ENCODE measurements at regions not wholly inside any gene's neighbourhood (a gene's known extent, or its start where the extent isn't known, plus 50 kb on each side); places are given as distances from the start of the nearest gene placed in this dataset.
"Not testable (repeated sequence)": the region's sequence is repeated elsewhere in the genome, so short reads cannot be mapped to it uniquely, and the experiment has no call there.

DNA sequence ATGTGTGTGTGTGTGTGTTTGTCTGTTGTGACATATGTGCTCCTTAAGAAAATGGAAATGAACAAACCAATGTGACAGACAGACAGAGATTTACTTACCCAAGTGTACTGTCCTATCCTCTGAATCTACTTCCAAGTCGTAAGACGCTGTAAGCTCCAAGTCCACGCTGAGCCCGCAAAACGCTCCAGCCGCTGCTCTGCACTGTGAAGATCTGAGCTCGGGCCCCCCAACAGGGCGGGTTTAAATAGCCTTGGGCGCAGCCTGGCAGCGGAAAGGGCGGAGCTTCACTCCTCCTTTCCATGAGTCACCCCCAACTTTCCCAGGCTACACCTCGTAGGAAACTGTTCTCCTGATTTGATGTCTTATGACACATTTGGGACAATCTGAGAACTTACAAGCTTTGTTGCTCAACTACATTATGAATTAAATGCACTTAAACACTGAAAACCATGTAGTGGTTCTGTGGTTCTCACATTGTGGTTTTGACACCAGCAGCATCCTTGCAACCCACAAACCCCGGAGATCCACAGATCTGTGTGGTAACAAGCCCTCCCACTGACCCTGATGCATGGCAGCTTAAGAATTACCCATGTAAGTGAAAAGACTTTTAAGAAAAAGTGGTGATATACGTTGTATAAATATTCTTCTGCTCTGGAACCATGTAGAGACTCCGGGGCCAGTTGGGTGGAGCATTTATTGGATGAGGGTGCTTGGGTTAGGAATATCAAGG lies 735.6 kb upstream of the DEFB115 start:
- not testable (repeated sequence) for H3K9me3 ChIP-seq (ENCODE audit: low read depth); H3K27ac ChIP-seq; H3K36me3 ChIP-seq; DNase-seq (ENCODE audit: low read depth in 1 of 2, low spot score in 1 of 2); H3K4me1 ChIP-seq (ENCODE audit: low read depth); H3K27me3 ChIP-seq; H3K4me3 ChIP-seq

DNA sequence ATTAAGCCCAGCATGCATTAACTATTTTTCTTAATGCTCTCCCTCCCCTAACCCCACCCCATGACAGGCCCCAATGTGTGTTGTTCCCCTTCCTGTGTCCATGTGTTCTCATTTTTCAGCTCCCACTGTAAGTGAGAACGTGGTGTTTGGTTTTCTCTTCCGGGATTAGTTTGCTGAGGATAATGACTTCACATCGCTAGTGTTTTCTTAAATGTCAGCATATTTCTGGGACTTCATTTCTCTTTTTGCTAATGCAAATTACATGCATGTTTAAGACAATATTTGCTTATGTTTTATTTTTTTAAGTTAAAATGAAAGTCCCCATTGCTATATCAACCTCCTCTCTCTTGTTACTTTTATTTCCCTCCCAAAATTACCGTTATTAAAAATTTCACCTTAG lies 733.3 kb upstream of the DEFB115 start:
- not testable (repeated sequence) for DNase-seq (ENCODE audit: low read depth in 1 of 2, low spot score in 1 of 2); H3K9me3 ChIP-seq (ENCODE audit: low read depth); H3K4me1 ChIP-seq (ENCODE audit: low read depth)

DNA sequence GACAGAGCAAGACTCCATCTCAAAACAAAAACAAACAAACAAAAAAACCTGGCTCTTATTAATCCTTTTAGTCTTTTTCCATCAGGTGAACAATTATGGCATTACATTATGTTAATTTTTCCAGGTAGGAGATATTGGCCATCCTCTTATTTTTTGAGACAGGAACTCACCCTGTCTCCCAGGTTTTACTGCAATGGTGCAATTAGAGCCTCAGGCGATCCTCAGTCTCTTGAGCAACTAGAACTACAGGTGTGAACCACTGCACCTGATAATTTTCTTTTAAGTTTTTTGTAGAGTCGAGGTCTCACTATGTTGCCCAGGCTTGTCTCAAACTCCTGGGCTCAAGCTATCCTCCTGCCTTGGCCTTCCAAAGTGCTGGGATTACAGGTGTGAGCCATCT lies 732.7 kb upstream of the DEFB115 start:
- not testable (repeated sequence) for H3K9me3 ChIP-seq (ENCODE audit: low read depth); H3K27ac ChIP-seq; H3K4me3 ChIP-seq; H3K4me1 ChIP-seq (ENCODE audit: low read depth); H3K36me3 ChIP-seq; DNase-seq (ENCODE audit: low read depth in 1 of 2, low spot score in 1 of 2); H3K27me3 ChIP-seq

More for the DNA sequence above, 733.3 kb upstream of the DEFB115 start:
- not testable (repeated sequence) for H3K27ac ChIP-seq, H3K4me3 ChIP-seq, H3K36me3 ChIP-seq, H3K27me3 ChIP-seq

DNA sequence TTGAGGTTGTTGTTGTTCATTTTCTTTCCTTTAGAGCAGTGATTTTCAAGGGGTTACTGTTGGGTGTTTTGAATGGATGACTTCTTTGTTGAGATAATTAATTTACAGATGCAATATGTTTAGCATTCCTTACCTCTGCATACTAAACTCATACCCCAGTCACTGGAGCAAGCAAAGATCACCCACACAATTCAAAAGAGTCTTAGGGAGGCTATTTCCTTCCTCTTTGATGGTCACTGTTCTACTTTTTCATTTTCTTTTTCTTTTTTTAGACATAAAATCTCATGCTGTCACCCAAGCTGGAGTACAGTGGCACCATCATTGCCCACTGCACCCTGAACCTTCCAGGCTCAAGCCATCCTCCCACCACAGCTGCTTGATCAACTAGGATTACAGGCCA lies 723.8 kb upstream of the DEFB115 start:
- not testable (repeated sequence) for H3K4me1 ChIP-seq (ENCODE audit: low read depth); H3K9me3 ChIP-seq (ENCODE audit: low read depth); DNase-seq (ENCODE audit: low read depth in 1 of 2, low spot score in 1 of 2); H3K27ac ChIP-seq; H3K36me3 ChIP-seq; H3K27me3 ChIP-seq; H3K4me3 ChIP-seq

DNA sequence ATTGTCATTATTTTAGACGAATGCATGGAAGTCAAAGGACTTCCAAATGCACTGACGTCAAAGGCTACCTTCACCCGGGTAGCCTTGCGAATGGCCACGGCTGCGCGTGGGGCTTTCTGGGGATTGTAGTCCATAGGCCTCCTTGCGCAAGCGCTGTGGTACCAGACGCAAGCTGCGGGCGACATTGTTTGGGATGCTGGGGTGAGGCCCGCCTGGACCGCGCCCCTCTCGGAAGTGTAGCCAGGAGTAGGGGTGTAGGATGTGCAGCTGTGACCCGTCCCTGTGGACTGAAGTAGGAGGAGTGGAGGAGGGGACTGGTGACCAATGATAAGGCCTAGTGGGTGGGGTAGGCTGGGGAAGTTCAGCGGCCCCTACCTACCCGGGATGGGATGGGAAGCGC lies 720.0 kb upstream of the DEFB115 start:
- H3K4me1 ChIP-seq (ENCODE audit: low read depth); H3K9me3 ChIP-seq (ENCODE audit: low read depth); H3K36me3 ChIP-seq; H3K27me3 ChIP-seq; H3K27ac ChIP-seq: not testable (repeated sequence)
- peak overlapping the region; percentile 27 for H3K4me3 ChIP-seq
- DNase-seq (ENCODE audit: low read depth in 1 of 2, low spot score in 1 of 2) = peak in 1 of 2 donors; percentile 82

DNA sequence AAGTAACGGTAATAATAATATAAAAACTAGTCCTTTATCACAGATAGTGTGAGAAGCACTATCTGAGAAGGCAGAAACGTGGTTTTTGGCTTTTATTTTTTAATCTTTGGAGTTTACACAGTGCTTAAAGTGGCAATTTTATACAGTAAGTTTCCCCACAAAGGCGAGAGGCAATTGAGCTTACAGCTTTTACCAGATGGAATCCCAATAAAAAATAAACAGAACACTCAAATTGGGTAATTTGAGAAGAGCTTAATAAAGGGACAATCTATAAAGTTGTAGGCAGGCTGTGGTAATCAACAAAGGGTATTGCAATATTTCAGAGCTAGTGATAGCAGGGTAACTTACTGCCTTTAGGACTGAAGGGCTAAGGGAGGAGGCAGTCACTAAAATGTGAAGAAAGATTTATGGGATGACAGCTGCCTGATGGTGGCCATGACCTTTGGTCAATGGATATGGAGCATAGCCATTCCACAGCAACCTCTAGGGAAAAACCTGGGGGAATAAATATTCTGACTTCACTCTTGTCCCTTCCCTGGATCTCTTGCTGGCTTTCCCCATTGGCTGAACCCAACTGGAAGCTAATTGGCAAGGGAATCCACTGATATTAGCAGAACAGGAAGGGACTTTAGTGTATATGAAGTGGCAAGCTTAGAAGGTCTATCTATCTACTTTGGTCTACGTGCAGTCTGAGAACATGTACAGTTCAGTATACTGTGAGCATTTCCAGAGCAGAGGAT lies 717.0 kb upstream of the DEFB115 start:
- not testable (repeated sequence) for H3K27ac ChIP-seq; H3K36me3 ChIP-seq; H3K27me3 ChIP-seq; H3K4me1 ChIP-seq (ENCODE audit: low read depth); H3K4me3 ChIP-seq; H3K9me3 ChIP-seq (ENCODE audit: low read depth); DNase-seq (ENCODE audit: low read depth in 1 of 2, low spot score in 1 of 2)

DNA sequence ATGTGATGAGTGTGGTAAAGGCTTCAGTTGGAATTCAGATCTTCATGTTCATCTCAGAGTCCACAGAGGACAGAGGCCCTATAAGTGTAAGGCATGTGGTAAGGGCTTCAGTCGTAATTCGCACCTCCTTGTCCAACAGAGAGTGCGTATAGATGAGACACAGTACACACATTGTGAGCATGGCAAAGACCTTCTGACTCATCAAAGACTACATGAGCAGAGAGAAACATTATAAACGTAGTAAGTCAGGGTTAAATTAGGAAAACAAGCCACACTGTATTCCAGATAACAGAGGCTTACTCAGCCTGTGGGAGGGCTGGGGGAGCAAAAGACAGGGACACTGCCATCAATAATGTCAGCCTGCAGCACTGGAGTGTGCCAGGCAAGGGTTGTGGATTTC lies 706.2 kb upstream of the DEFB115 start:
- not testable (repeated sequence) for H3K27ac ChIP-seq; H3K4me1 ChIP-seq (ENCODE audit: low read depth); H3K27me3 ChIP-seq; H3K36me3 ChIP-seq; DNase-seq (ENCODE audit: low read depth in 1 of 2, low spot score in 1 of 2); H3K9me3 ChIP-seq (ENCODE audit: low read depth); H3K4me3 ChIP-seq

DNA sequence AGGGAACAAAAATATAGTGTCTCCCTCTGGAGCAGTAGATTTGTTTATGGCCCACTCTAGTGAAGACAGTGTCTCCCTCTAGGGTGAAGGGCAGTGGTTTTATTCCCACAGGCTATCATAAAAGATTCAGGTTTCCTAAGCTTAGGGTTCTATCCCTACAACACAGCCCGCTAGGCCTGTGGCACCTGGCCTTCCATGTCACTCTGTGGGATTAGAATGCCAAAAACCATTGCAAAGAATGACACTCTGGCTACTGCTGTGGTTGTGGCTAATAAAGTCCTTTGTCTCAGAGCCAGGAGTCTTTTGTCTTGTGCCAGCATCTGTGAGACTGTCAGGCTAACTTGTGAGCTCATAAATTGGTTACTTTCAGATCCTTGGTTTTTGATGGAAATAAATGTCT lies 700.7 kb upstream of the DEFB115 start:
- H3K36me3 ChIP-seq; H3K9me3 ChIP-seq (ENCODE audit: low read depth); H3K27me3 ChIP-seq; H3K27ac ChIP-seq; H3K4me1 ChIP-seq (ENCODE audit: low read depth); H3K4me3 ChIP-seq; DNase-seq (ENCODE audit: low read depth in 1 of 2, low spot score in 1 of 2): not testable (repeated sequence)

DNA sequence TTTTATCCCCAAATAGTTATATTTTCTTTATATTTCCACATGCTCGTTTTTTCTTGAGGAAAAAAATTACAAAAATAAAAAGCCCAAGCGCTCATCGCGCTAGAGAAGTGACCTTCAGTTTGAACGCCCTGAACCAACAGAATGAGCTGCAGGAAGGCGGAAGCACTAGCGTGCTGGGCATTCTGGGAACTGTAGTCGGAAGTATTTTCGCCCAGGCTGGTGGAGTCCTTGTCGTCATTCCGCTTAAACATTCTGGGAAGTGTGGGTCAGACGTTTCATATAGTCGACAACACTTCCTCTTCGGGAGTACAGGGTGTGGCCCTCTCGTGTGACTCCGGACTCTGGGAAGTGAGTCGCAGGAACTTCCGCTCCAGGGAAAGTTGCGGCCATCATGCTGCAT lies 692.4 kb upstream of the DEFB115 start:
- H3K27me3 ChIP-seq; H3K36me3 ChIP-seq; H3K27ac ChIP-seq; H3K9me3 ChIP-seq (ENCODE audit: low read depth); DNase-seq (ENCODE audit: low read depth in 1 of 2, low spot score in 1 of 2); H3K4me1 ChIP-seq (ENCODE audit: low read depth); H3K4me3 ChIP-seq: not testable (repeated sequence)

DNA sequence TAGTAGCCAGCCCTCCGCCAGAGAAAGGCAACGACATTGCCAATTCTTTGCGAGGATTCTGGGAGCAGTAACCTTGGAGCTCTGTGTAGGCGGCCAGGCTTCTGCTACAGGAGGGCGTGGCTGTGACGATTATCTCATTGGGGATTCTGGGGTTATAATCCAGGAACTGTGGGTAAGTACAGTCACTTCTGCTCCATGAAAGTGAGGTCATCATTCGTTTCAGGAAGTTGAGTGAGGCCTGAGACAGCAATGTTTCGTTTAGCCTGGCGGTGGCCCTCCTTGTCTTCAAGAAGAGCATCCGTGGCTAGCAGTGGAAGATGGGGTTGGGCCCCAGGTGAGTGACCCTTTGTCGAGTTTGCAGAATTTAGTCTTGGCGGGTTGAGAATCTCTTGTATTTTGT lies 687.6 kb upstream of the DEFB115 start:
- not testable (repeated sequence) for H3K4me1 ChIP-seq (ENCODE audit: low read depth)

DNA sequence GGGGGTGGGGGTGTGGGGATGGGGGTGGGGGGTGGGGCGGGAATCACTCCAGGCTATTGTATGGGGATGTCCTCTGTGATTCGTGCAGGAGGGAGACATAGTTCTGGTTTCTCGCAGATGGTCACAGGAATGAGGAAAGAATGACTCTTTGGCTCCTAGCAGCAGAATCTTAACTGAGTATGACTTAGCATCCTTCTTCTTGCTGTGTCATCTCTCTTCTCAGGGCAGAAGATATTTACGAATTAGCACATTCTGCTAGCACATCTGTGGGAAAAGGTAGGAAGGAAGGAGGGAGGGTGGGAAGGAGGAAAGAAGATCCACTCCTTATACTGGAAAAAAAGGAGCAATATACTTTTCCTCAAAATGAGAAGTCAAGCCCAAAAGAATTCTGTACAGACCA lies 686.8 kb upstream of the DEFB115 start:
- not testable (repeated sequence) for H3K36me3 ChIP-seq; H3K27me3 ChIP-seq; H3K4me1 ChIP-seq (ENCODE audit: low read depth); H3K4me3 ChIP-seq; DNase-seq (ENCODE audit: low read depth in 1 of 2, low spot score in 1 of 2); H3K9me3 ChIP-seq (ENCODE audit: low read depth); H3K27ac ChIP-seq

More for the DNA sequence above, 687.6 kb upstream of the DEFB115 start:
- not testable (repeated sequence) for H3K9me3 ChIP-seq (ENCODE audit: low read depth); DNase-seq (ENCODE audit: low read depth in 1 of 2, low spot score in 1 of 2); H3K27ac ChIP-seq; H3K27me3 ChIP-seq; H3K36me3 ChIP-seq; H3K4me3 ChIP-seq

DNA sequence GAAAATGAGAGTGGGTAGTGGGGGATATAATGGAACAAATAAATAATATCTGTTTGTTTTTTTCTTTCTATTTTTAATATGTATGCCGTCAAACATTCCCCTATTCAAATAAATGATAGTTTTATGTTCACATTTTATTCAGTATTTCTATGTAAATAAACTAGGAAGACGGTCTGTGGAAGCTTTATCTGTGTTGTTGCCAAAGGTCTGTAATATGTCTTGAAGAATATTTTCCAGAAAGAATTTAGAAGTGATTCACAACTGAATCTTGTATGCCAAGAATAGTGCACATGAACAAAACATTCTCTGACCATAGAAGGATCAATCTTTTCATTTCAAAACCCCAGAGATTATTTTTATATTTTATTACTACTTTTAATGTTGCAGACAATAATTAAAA lies 683.1 kb upstream of the DEFB115 start:
- H3K27ac ChIP-seq; H3K9me3 ChIP-seq (ENCODE audit: low read depth); H3K4me1 ChIP-seq (ENCODE audit: low read depth); H3K4me3 ChIP-seq; DNase-seq (ENCODE audit: low read depth in 1 of 2, low spot score in 1 of 2); H3K36me3 ChIP-seq; H3K27me3 ChIP-seq: not testable (repeated sequence)

DNA sequence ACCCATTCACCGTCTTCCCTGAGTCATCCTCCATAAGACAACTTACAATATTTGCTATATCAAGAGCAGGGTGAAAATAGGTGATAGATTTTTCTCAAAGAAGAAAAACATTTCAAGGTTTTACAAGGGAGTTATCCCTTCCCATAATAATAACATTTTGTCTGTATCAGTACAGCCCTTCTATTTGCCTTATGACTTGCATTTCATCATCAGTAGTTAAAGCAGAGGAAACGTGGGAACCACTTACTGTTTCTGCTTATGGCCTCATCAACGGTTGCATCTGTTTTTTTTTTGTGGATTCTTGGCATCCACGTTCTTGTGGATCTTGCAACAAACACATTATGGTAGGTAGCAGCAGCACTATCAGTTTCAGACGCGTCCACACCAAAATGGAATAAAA lies 678.4 kb upstream of the DEFB115 start:
- not testable (repeated sequence) for H3K4me1 ChIP-seq (ENCODE audit: low read depth); H3K27me3 ChIP-seq; H3K9me3 ChIP-seq (ENCODE audit: low read depth); H3K36me3 ChIP-seq
- DNase-seq (ENCODE audit: low read depth in 1 of 2, low spot score in 1 of 2) = peak in 1 of 2 donors; percentile 43
- Histone ChIP-seq H3K4me3 (peak overlapping the region; percentile 69), H3K27ac (peak overlapping the region; percentile 91)

DNA sequence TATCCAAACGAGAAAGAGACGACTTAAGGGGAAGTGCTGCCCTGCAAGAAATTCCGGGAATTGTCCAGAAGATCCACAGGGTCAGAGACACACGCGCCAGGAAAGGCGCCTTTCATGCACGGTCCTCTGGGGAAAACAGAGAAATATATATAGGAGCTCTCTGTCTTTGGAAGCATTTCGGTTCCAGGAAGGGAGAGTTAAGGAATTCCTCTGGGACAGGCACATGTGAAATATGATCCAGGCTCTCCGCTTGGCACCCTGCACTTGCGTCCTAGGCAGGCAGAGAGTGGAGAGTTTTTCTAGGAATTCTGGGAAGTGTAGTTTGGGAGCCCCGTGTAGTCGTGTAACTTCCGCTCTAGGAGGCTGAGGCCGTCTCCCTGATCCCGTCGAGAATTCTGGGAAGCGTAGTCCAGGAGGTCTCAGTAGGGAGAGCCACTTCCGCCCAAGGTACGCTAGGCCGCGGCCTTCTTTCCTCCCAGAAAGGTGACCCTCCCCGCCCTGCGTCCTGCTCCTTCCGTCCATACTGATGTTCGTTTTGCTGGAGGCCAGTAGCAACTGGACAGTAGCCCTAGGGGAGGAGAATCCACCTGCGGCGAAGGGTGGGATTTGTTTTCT lies 677.5 kb upstream of the DEFB115 start:
- Histone ChIP-seq H3K4me3 (peak overlapping the region; percentile 69), H3K27ac (peak overlapping the region; percentile 91)
- DNase-seq (ENCODE audit: low read depth in 1 of 2, low spot score in 1 of 2) = peak; percentile 88 to 90
- H3K9me3 ChIP-seq (ENCODE audit: low read depth); H3K27me3 ChIP-seq; H3K4me1 ChIP-seq (ENCODE audit: low read depth); H3K36me3 ChIP-seq: not testable (repeated sequence)

All from cardiac muscle cell (in vitro differentiated cells and primary cell).